NCI-H146 treated with DMSO at 0.1 percent for 48 hours (cell line): ENCODE measurements at regions not wholly inside any gene's neighbourhood (a gene's known extent, or its start where the extent isn't known, plus 50 kb on each side); places are given as distances from the start of the nearest gene placed in this dataset.
"Not testable (repeated sequence)": the region's sequence is repeated elsewhere in the genome, so short reads cannot be mapped to it uniquely, and the experiment has no call there.

Experiments
- DNase-seq: peaks from one replicate; lab custom pipeline; 2025; ENCODE audit not compliant: unreplicated experiment; lab: John Stamatoyannopoulos, UW

DNA sequence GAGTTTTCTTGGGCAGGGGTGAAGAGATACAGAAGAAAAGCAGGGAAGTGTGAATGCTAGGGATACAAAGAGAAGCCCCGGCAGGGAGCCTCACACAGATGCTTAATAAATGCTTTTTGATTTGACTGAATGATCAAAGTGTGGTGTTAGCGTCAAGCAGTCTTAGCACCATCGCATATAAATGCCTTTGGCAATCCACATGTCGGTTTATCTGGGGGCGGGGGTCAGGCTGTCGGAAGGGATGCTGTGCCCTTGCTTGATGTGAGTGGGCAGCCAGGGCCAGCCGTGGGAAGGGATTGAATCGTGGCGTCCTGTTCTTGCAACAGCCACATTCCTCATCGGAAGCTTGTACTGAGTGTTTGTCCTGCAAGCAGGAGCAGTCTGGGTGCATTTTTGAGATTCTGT lies 173.1 kb downstream of the LACC1 start:
- DNase-seq: no peak

DNA sequence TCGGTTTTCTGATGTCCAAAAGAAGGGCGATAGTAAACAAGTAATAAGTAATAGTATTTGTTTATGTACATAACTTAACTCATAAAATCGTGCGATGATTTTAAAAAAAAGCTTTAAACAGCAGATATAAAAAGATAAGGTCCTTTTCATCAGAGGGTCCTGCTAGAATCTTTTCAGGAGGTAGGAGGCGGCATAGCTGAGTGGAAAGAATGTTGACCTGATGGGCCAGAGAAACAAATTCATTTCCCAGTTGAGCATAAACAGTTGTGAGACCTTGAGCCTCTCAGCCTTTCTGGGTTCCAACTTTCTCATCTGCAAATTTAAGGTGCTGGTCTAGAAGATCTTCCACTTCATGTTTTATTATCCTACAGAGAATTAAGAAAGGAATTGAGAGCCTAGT lies 173.5 kb downstream of the LACC1 start:
- DNase-seq: no peak

GRCh38 chr13:44054525-44054924 lies 174.8 kb downstream of the LACC1 start:
- DNase-seq: no peak

GRCh38 chr13:44055681-44056080 lies 176.0 kb downstream of the LACC1 start:
- DNase-seq: not testable (repeated sequence)

DNA sequence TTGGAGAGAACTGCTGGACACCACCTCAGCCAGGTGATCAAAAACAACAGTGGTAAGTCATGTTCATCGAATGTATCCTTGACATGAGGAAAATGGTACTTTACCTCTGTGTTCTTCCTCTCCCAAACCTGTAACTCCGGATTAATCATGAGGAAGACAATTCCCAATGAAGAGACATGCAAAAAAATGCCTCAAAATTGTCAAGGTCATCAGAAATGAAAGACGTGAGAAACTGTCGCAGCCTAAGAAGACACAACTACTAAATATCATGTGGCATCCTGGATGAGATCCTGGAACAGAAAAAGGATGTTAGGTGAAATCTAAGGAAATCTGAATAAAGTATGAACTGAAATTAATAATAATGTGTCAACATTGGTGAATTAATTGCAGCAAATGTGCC lies 178.4 kb downstream of the LACC1 start:
- DNase-seq: no peak

GRCh38 chr13:44058624-44059215 lies 179.0 kb downstream of the LACC1 start:
- no peak for DNase-seq

DNA sequence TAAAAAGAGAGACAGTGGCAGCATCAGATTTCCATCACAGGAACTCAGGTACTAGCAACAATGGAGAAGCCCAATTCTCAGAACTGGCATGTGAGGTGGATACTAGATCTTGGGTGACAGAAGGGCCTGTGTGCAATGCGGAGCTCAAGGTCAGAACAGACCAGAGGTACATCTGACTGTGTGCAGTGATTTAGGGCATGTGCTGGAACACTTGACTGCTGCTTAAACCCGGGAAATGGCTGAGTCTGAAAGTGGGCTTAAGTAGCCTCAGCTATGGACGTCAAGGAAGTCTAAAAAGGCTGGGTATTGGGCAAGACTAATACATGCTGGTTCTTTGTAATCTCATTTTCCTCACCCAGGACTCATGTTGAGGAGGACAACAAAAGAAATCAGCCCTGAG lies 182.2 kb downstream of the LACC1 start:
- DNase-seq: no peak

DNA sequence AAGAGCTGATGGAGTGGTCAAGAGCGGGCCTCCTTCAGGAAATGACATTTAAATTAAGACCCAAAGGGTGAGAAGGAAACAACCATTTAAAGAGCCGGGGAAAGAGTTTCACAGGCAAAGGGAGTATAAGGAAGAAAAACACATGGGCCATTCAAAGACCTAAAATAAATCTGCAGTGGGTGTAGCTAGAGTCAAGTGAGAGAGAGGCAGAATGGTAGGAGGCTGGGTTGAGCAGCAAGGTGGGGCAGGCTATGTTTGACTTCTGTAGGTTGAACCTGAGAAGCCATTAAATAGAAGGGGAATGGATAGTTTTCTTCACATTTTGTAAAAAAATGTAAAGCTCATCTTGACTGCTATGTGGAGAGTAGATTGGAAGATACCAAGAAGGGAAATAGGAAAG lies 183.8 kb downstream of the LACC1 start:
- DNase-seq: no peak

- no peak for DNase-seq
Measured at GRCh38 chr13:44063881-44064280, 184.2 kb downstream of the LACC1 start.

DNA sequence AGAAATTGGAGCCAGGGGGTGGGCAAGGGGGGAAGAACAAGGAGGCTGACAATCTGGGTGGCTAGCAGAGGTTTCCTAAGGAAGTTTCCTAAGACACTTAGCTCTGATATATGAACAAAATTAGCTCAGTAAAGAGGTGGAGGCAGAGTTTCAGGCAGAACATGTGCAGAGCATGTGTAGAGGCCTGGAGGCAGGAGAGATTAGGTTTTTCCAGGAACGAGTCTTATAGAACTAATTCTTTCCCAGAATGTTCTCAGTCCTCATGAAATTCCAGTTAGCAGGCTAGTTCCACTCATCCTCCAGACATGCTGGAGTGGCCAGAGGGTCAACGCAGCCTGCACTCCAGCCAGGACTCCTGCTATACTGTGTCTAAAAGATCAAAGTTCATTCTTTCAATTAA lies 184.7 kb downstream of the LACC1 start:
- no peak for DNase-seq

DNA sequence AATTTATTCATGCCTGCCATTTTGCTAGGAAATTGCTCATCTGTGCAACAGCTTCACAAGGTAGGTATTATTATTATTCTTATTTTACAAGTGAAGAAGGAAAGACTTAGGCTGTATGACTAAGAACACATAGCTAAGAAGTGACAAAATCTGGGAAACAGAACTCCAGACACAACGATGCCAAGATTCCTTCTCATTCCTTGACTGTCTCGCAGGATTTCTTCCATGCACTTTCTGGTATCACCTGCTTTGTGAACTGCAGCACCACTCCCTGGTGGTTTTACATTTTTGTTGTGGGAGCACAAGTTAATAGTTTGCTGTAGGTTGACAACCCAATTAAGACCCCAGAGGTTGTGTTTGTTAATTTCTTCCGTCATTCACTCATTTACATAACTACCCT lies 188.5 kb downstream of the LACC1 start:
- DNase-seq: no peak

- DNase-seq: no peak
Measured at GRCh38 chr13:44068737-44069136, 189.0 kb downstream of the LACC1 start.

DNA sequence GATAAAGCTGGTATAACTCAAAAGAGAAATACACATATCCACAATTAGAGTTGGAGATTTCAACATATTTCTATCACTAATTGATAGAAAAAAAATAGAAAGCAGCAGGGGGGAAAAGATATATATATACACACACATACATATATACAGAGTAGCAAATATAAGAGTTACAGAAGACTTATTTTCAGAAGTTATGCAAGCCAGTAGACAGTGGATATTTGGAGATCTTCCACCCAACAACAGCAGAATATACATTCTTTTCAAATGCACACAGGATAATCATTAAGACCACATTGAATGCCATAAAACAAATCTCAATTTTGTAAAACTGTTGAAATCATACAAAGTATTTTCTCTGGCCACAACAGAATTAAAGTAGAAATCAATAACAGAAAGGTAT lies 192.8 kb downstream of the LACC1 start:
- DNase-seq: no peak

- DNase-seq: no peak
Measured at GRCh38 chr13:44074611-44075010, 194.9 kb downstream of the LACC1 start.

DNA sequence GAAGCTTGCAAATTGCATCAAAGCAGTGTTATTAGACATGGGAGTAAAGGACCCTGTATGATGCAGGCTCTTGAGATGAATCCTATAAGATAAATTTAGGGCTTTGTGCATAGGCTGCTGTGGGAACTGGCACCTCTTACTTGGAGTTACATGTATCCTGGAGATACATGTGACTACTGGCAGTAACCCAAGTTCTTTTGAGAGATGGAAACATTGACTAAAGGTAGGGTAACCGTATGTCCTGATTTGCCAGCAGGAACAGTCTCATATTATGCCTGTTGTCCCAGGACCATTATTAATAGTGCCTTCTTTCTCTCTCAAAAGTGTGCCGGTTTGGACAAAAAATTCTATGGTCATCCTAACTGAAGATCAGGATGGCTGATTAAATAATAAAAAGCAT lies 195.4 kb downstream of the LACC1 start:
- no peak for DNase-seq

DNA sequence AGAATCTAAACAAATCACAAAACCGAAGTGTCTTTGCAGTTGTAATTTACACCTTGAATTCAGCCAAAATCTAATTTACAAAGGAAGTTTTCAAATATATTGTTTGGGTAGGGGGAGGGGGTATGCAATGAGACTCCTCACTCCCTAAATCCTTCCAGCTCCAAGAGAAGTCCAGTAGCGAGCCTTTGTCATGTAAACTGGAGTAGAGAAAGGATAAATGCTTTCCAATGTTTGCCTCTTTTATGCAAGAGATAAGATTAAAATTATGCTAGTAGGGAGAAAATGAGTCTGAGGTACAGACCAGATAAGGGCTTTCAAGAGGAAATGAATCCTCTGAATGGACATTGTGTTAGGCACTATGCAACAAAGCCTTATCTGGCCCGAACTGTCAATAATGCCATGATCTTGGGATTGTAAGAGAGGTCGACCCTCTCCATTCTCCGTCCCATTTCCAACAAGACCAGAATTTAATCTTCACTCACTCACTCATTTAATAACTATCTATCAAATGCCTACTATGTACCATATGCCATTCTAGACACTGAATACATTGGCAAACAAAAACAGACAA lies 199.2 kb downstream of the LACC1 start:
- peak; percentile 99 for DNase-seq

- DNase-seq: peak; percentile 78
Measured at GRCh38 chr13:44079413-44080205, 199.9 kb downstream of the LACC1 start.

GRCh38 chr13:44084146-44084545 lies 204.4 kb downstream of the LACC1 start:
- no peak for DNase-seq

GRCh38 chr13:44086389-44086788 lies 206.7 kb downstream of the LACC1 start:
- DNase-seq: no peak

- no peak for DNase-seq
Measured at GRCh38 chr13:44088411-44088810, 208.7 kb downstream of the LACC1 start.

GRCh38 chr13:44088991-44089413 lies 209.3 kb downstream of the LACC1 start:
- no peak for DNase-seq

DNA sequence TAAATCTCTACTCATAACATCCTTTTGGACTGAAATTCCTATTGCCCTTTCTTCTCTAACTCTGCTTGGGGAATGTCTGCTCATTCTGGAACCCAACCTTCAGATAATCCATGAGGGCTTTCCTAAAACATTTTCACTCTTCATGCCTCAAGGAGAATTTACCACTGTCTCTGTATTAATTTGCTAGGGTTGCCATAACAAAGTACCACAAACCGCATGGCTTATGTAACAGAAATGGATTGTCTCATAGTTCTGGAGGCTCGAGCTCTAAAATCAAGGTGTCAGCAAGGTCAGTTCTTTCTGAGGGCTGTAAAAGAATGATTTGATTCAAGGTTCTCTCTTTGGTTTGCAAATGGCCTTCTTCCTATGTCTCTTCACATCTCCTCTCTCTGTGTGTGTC lies 209.7 kb downstream of the LACC1 start:
- no peak for DNase-seq
